Stimulated activated CD4-positive, alpha-beta T cell treated with anti-CD3 and anti-CD28 coated beads, Interleukin-2, amount 100 ng/mL, for 48 hours (primary cell): ENCODE measurements at regions not wholly inside any gene's neighbourhood (a gene's known extent, or its start where the extent isn't known, plus 50 kb on each side); places are given as distances from the start of the nearest gene placed in this dataset.

Experiments
- DNase-seq, 2 donors: peaks; one replicate each; pipeline ENCODE4 v3.0.0-alpha.2; 2020

DNA sequence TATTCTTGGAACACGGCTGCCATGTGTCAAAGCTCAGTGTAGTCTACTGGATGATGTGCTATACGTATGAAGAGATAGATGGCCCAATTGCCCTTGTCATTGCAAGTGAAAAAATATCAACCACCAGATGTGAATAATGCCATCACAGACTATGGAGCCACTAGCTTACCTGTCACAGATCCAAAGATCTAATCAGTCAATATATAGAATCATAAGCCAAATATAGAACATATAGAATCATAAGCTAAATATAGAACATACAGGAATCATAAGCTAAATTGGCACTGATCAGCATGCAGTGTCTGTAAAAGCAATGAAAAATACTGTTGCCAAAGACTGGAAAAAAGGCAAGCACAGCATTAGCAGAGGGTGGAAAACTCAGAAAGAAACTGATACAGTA, 1656.9 kb upstream of the RAG2 start:
- DNase-seq, result no peak

GRCh38 chr11:38252620-38253019, 1654.6 kb upstream of the RAG2 start:
- no peak for DNase-seq

DNA sequence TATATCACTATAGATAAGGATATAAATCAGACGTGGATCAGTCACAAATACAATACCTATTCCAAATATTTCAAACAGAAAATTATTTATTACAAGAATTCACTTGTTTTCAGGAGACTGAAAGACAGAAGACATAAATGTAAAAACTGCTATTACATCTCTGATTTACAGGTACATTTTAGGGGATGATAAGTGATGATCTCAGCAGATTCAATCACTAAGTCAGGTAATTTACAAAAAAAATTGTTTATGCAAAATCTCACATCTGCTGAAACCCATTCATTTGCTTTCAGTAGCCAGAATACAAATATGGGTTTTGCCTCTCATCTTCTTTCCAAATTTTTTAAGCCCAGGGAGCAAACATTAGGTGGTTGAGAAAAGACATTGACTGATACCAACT, 1648.4 kb upstream of the RAG2 start:
- DNase-seq, result no peak

DNA sequence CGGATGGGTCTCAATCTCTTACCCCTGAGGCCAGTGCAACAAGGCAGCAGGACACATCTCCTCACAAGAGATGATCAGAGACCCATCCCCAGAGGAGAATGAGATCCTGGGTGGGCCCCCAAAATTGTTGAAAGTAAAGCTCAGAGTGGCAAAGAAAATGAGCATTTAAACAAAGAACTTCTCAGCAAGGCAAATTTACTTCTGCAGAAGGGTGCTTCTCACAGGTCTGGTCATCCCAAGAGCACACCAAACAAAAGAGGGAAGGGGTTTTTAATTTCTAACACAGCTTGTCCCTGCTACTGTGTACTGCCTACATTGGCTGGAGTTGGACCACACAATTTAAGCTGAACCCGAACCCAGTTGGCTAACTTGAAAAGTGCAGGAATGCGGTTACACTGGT, 1628.6 kb upstream of the RAG2 start:
- DNase-seq, result no peak

DNA sequence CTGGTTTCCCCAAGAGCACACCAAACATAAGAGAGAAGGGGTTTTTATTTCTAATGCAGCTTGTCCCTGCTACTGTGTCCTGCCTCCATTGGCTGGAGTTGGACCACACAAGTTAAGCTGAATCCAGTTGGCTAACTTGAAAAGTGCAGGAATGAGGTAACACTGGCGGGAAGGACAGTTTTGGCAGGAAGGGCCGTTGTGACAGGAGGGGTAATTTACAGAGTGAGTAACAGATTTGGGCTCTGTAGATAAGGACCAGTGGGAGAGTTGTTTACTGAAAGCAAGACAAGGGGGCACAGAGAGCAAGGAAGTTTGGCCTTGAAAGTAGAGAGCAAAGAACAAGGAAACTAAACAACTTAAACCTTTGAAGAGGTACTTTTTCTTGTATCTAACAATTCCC, 1623.3 kb upstream of the RAG2 start:
- no peak for DNase-seq

DNA sequence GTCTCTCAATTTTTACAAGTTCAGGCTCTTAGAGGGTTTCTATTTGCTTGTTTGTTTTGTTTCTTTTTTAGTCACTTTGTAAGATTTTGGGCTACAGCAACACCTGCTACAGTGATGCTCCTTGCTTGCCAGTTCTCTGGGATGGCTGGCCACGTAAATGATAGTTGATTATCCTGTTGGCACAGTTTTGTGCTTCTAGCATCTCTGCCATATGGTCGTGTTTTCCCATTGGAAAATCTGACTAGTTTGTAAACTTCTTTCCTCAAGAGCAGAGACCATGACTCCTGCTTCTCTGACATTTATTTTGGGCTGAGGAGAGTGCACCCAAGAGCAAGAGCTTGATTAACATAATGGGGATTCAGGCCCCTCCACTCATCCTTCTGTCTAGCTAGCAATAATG, 1621.6 kb upstream of the RAG2 start:
- DNase-seq, result no peak

DNA sequence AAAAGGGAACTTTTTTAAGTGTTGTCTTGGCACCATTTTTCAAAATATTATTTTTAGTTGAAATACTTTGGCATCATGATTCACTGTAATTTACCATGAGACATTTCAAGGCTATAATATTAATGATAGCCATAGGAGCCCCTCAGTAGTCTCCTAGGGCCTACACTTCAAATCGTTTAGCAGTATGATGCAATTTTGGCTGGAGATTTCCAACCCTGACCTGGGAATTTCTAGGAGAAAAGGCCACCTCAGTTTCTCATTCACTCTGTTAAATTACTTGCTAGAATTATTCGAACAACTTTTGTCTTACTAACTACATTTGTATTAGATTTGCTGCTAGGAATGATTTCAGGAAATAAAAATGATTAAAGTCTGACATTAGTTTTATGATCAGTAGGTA, 1610.9 kb upstream of the RAG2 start:
- DNase-seq, result no peak

DNA sequence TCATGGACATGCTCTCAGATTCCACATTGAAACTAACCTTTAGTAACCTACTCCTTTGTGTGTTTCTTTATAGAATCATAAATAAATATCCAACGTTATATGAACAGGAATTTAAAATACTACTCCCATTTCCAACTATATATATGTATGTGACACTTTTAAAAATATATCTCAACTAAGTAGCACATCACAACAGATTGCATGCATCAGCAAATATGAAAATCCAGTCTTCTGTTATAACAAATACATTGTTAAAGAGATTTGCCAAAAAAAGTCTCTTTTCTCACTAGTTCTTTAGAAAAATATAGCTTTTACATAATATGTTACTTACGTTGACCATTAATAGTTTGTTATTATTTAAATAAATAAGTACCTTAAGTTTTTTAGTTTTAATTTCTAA, 1608.6 kb upstream of the RAG2 start:
- DNase-seq, result no peak

DNA sequence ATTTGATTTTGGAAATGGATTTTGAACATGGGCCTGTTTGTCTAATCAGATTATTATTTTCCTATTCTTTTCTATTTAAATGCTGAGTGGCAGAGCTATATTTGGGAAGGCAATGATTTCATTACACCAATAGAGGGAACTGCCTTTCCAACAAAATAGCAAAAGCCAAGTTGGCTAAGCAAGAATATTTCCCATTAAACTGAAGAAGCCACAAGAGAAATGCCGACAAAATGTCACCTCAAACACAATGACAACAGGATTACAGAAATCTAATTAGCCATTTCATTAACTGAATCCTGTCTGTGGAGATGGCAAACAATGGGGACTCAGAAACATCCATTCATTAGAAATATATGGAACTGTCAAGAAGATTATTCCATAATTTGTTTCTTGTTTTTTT, 1593.1 kb upstream of the RAG2 start:
- DNase-seq, result no peak

DNA sequence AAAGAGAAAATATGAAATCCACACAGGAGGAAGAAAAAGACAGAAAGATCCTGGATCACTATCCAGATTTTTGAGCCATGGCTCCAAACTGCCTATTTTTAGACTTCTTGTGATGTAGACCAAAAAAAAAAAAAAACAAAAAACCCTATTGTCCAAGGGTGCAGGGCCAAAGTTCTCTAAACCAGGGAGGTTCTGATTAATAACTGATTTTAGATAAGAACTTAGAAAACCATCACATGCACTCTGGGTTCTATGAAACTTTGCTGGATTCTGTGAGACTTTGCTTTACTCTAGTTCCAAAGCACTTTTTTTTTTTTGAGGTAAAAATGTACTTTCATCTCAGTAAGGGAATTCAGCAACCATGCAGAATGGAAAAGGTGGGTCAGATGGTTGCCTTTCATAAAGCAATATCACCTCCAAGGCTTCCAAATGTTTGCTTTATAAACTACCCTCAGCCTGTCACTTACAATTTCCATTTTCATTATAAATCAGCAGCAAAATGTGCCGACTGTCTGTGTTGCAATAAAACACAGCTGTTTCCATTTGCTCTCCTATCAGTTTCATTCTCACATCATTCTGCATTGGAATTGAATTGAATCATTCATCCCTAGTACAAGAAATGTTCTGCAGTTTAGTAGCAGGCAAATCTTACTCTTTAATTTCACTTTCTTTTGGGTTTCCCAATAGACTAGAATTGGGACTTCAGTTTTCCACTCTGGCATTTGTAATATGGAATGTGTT, 1584.3 kb upstream of the RAG2 start:
- no peak for DNase-seq

- DNase-seq, result no peak
Measured at GRCh38 chr11:38176686-38177322, 1578.8 kb upstream of the RAG2 start.

- DNase-seq, result no peak
Measured at GRCh38 chr11:38173676-38174075, 1575.6 kb upstream of the RAG2 start.

DNA sequence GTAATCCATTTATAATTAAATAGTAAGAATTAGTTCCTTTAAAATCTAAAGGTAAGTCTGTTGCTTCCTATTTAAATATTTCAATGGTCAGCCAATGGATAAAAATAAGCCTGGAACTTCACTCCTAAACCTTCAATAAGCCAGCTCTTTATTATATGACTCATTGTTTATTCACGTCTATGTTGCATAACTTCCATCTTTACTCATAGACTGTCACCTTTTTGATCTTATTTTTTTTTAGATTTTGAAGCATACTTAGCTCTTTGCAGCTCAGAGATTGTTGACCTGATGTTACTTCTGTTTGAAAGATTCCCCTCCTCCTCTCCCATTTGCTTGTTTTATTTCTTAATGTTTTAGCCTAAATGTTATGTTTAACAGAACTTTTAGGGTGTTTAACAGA, 1571.2 kb upstream of the RAG2 start:
- DNase-seq, result no peak

DNA sequence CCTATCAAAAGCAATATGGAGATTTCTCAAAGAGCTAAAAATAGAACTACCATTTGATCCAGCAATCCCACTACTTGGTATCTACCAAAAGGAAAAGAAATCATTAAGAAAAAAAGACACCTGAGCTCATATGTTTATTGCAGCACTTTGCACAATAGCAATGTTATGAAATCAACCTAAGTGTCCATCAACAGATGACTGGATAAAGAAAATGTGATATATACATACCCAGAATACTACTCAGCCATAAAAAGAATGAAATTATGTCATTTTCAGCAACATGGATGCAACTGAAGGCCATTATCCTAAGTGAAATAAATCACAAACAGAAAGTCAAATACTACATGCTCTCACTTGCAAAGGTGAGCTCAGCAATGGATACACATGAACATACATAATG, 1565.5 kb upstream of the RAG2 start:
- no peak for DNase-seq

- DNase-seq, result no peak
Measured at GRCh38 chr11:38160433-38160832, 1562.4 kb upstream of the RAG2 start.

DNA sequence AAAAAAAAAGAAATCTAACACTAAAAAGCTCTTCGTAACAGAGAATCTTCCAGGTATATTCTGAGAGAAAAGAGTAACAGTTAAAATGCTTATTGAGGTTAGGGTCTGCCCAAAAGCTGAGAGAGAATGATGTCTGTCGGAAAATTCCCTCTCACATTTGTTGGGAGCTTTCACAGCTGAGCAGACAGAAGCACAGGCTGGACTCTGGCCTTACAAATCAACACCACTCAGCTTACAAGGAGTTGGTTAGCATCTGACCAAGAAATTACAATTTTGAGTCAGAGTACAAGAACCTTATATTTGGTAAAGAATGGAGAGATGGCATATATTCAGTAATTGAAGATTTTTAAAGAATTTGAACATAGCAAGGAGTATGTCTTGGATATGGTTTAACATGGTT, 1561.0 kb upstream of the RAG2 start:
- no peak for DNase-seq

GRCh38 chr11:38156495-38157146, 1558.6 kb upstream of the RAG2 start:
- DNase-seq, result no peak

DNA sequence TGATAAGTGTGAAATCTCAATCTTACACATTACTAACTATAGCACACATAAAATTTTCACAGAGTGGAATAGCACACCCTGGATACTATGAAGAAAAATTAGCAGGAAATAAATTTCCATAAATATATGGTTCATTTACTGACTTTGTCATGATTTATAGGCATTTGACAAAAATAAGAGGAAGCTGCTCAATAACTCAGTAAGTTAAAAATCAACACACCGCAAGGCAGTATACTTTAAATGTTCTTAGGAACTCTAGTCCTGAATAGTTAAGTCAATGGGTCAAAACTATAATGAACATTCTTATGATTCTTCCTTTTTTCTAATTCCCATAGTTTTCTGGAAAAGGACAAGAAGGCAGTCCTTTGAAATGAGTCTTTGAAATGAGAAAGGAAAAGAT, 1557.8 kb upstream of the RAG2 start:
- DNase-seq, result no peak

DNA sequence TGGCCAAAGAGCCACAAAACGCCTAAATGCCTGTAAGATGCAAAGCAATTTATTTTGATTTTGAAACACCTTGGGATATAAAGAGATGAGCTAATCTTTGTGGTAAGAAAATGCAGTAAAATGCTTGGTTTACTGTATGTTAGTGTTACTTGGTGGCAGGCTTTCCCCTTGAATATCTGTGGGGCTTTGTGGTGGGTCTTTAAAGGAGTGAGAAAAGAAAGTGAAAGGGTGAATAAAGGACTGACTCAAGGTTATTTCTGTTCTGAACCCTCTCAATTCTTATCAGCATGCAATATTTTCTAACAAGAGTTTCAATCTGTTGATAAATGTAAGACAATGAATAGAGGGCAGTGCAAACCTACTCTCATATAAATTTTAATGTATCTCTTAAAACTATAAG, 1555.9 kb upstream of the RAG2 start:
- no peak for DNase-seq

DNA sequence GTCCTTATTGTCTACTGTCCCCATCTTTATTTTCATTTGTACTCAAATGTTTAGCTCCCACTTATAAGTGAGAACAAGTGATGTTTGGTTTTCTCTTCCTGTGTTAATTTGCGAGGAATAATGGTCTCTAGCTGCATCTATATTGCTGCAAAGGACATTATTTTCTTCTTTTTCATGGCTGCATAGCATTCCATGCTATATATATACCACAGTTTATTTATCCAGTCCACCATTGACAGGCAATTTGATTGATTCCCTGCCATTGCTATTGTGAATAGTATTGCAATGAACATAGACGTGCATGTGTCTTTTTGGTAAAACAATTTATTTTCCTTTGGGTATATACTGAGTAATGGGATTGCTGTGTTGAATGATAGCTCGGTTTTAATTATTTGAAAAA, 1545.8 kb upstream of the RAG2 start:
- no peak for DNase-seq

DNA sequence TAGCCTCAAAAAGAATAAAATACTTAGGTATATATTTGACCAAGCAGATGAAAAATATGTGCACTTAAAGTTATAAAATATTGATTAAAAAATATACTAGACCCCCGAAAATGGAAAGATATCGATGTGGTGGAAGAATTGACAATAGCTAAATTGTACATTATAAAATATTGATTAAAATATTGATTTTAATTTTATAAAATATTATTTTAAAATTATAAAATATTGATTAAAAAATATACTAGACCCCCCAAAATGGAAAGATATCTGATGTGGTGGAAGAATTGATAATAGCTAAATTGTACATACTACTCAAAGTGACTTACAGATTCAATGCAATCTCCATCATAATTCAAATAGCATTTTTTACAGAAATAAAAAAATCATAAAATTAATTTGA, 1540.9 kb upstream of the RAG2 start:
- no peak for DNase-seq

DNA sequence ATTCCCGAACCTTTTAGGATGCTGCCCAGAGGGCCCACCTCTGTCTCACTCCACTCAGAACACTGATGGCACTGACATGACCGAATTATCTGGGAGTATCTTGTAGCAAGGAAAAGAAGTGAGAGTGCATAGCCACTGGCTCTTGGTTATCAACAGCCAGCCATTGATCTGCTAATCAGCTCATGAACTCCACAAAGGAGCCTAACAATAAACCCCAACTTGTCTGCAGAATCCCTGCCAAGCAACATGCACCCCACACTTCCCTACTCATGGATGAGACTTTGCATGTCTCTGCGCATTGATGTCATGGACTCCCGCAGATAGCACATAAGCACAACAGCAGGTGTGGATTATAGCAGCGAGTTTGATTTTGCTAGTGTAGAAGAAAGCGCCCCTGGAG, 1538.9 kb upstream of the RAG2 start:
- DNase-seq, result no peak

DNA sequence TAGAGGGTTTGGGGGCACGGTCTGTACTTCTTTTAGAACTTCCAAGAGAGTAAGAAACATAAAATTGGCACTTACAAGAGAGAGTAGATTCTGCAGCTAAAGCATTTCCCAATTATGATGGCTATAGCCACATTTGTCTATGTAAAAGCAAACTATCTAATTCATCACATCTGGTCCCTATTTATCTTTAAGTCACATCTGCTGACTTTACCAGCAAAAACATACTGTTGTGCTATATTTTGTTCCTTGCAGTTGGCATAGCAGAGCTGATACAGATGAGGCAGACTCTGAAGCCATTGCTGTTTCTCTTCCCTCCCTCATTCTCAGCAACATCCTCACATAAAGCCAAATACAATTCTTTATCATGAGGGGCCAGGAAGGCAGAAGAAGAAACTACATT, 1533.5 kb upstream of the RAG2 start:
- DNase-seq, result no peak

DNA sequence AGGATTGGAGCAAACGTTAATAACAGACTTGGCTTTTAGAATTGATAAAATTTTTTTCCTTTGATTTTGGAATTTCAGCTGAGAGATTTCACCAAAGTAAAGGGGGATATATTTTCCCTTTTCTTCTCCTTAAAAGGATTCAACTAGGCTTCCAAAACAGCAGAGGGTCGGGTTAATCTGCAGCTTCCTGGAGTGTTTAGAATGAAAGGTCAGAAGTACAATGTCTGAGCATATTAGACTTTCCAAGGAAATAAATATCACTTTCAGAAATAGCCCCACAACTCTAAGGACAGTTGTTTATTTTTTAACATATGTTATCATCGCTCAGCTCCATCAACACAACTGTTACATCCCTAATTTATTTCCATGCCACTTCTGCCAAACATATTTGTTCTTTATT, 1532.9 kb upstream of the RAG2 start:
- DNase-seq, result no peak

- no peak for DNase-seq
Measured at GRCh38 chr11:38130514-38130913, 1532.5 kb upstream of the RAG2 start.
